HG03354 (cell line): ENCODE measurements at regions not wholly inside any gene's neighbourhood (a gene's known extent, or its start where the extent isn't known, plus 50 kb on each side); places are given as distances from the start of the nearest gene placed in this dataset.

ENCODE experiments used
- ATAC-seq: cut with Tn5 transposase; IDR thresholded peaks from one replicate; pipeline ENCODE4 v1.9.1; 2021; ENCODE audit warnings: mild to moderate bottlenecking; ENCODE audit not compliant: unreplicated experiment, poor library complexity, severe bottlenecking

- no peak for ATAC-seq
Measured at GRCh38 chr10:113219446-113219845, 269.4 kb downstream of the TCF7L2 start.

GRCh38 chr10:113221756-113222168, 271.7 kb downstream of the TCF7L2 start:
- ATAC-seq: no peak

GRCh38 chr10:113222207-113222606, 272.2 kb downstream of the TCF7L2 start:
- ATAC-seq: no peak

GRCh38 chr10:113225364-113225763, 275.3 kb downstream of the TCF7L2 start:
- ATAC-seq: no peak

- ATAC-seq: no peak
Measured at GRCh38 chr10:113225903-113226302, 275.9 kb downstream of the TCF7L2 start.

- ATAC-seq: no peak
Measured at GRCh38 chr10:113226399-113226798, 276.4 kb downstream of the TCF7L2 start.

GRCh38 chr10:113226831-113227445, 276.9 kb downstream of the TCF7L2 start:
- no peak for ATAC-seq

- no peak for ATAC-seq
Measured at GRCh38 chr10:113228530-113228929, 278.5 kb downstream of the TCF7L2 start.

GRCh38 chr10:113230011-113230610, 280.1 kb downstream of the TCF7L2 start:
- ATAC-seq: no peak

GRCh38 chr10:113232928-113233511, 283.0 kb downstream of the TCF7L2 start:
- peak; percentile 84 for ATAC-seq

- ATAC-seq: no peak
Measured at GRCh38 chr10:113234481-113234880, 284.4 kb downstream of the TCF7L2 start.

GRCh38 chr10:113235508-113235907, 285.5 kb downstream of the TCF7L2 start:
- no peak for ATAC-seq

GRCh38 chr10:113236998-113237397, 287.0 kb downstream of the TCF7L2 start:
- no peak for ATAC-seq

- no peak for ATAC-seq
Measured at GRCh38 chr10:113239566-113240350, 289.7 kb downstream of the TCF7L2 start.

GRCh38 chr10:113240736-113241135, 290.7 kb downstream of the TCF7L2 start:
- no peak for ATAC-seq

GRCh38 chr10:113241599-113242360, 291.7 kb downstream of the TCF7L2 start:
- ATAC-seq: no peak

GRCh38 chr10:113243311-113243710, 293.3 kb downstream of the TCF7L2 start:
- ATAC-seq: no peak

GRCh38 chr10:113244750-113245149, 294.7 kb downstream of the TCF7L2 start:
- ATAC-seq: no peak

GRCh38 chr10:113245286-113245685, 295.2 kb downstream of the TCF7L2 start:
- ATAC-seq: no peak

- no peak for ATAC-seq
Measured at GRCh38 chr10:113247050-113247449, 297.0 kb downstream of the TCF7L2 start.
